Fibroblast of villous mesenchyme (primary cell): ENCODE measurements at regions not wholly inside any gene's neighbourhood (a gene's known extent, or its start where the extent isn't known, plus 50 kb on each side); places are given as distances from the start of the nearest gene placed in this dataset.

ENCODE experiments used
- DNase-seq: peaks from one replicate; pipeline ENCODE4 v3.0.0-alpha.2; 2010; ENCODE audit warnings: low read depth
- H3K4me3 ChIP-seq: 2 replicates; pipeline ENCODE4 v1.5.1; 2011; ENCODE audit warnings: low read depth, mild to moderate bottlenecking, low read length
- TF ChIP-seq, protein P1 (sequence below): IDR thresholded peaks from 2 replicates; pipeline ENCODE4 v1.5.1; 2012; ENCODE audit warnings: low read depth, mild to moderate bottlenecking, low read length; ENCODE audit not compliant: insufficient read depth

GRCh38 chr5:107296572-107296971, 374.2 kb downstream of the EFNA5 start:
- no peak overlapping the region for H3K4me3 ChIP-seq
- TF ChIP-seq, protein P1, sequence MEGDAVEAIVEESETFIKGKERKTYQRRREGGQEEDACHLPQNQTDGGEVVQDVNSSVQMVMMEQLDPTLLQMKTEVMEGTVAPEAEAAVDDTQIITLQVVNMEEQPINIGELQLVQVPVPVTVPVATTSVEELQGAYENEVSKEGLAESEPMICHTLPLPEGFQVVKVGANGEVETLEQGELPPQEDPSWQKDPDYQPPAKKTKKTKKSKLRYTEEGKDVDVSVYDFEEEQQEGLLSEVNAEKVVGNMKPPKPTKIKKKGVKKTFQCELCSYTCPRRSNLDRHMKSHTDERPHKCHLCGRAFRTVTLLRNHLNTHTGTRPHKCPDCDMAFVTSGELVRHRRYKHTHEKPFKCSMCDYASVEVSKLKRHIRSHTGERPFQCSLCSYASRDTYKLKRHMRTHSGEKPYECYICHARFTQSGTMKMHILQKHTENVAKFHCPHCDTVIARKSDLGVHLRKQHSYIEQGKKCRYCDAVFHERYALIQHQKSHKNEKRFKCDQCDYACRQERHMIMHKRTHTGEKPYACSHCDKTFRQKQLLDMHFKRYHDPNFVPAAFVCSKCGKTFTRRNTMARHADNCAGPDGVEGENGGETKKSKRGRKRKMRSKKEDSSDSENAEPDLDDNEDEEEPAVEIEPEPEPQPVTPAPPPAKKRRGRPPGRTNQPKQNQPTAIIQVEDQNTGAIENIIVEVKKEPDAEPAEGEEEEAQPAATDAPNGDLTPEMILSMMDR, result no peak
- no peak for DNase-seq

DNA sequence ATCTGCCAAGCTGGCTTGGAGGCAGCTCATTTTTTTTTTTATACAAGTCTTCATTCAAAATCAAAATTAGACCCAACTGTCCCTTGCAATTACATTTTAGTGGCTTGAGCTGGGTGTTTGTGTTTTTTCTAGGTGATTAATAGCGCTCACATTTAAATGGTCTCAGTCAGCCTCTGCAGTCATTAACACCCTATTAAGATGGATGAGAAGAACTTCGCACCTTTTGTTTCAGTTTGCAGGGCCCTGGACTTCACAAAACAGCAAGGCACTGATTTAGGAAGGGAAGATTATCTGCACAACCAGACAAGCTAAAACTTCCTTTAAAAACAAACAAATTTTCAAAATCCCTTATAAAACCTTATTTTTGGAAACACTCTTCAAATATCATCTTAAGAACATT, 374.8 kb downstream of the EFNA5 start:
- TF ChIP-seq, protein P1, result no peak
- no peak for DNase-seq
- no peak overlapping the region for H3K4me3 ChIP-seq

- no peak overlapping the region for H3K4me3 ChIP-seq
- peak; percentile 40 for DNase-seq
- TF ChIP-seq, protein P1, result no peak
Observed at GRCh38 chr5:107294669-107295068, 376.1 kb downstream of the EFNA5 start.

DNA sequence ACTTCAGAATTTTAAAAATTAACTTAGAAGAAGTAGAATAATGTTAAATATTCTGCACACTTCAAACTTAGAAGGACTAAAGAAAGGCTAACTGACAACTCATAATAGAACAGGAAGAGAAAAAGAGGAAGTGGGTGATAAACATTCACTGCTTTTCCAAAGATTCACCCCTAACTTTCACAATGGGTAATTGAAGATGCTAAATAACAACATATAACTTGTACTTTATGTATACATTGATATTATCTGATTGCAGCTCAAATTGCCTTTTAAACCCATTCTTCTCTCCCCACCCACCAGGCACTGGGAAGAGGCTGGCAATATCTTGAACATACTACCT, 376.6 kb downstream of the EFNA5 start:
- TF ChIP-seq, protein P1, result no peak
- no peak for DNase-seq
- H3K4me3 ChIP-seq, result no peak overlapping the region

- no peak overlapping the region for H3K4me3 ChIP-seq
- peak; percentile 29 for DNase-seq
- TF ChIP-seq, protein P1, result no peak
Observed at GRCh38 chr5:107293541-107294210, 377.1 kb downstream of the EFNA5 start.

DNA sequence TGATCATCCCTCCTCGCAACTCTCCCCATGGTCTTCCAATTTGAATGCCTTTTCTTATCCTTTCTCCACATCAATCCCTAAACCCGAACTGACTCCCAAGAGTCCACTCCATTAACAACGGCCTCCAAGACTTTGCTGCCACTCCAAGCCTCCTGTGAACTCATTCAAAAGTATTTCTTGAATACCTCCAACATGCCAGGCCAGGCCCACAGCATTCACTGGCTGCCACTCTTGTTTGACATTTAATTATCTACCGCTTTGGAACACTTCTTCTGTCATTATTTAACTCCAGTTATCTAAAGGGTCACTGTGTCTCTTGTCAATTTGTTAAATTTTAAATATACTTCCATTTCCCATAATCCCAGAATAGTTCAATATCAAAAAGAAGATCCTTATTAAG, 378.9 kb downstream of the EFNA5 start:
- DNase-seq, result no peak
- no peak overlapping the region for H3K4me3 ChIP-seq
- TF ChIP-seq, protein P1, result no peak
